H1 (cell line): ENCODE measurements at regions not wholly inside any gene's neighbourhood (a gene's known extent, or its start where the extent isn't known, plus 50 kb on each side); places are given as distances from the start of the nearest gene placed in this dataset.

ENCODE experiments used
- CTCF ChIA-PET: fragments of 300-600 bp; sonication (Branson Sonifier 250); formaldehyde crosslinking; loops from one replicate; lab custom pipeline; 2021; ENCODE audit not compliant: partially characterized antibody; lab: Charles Lee
- POLR2A ChIA-PET: fragments of 300-600 bp; sonication (Branson Sonifier 250); formaldehyde crosslinking; loops from one replicate; lab custom pipeline; 2021; ENCODE audit warnings: inconsistent platforms; ENCODE audit not compliant: partially characterized antibody; lab: Charles Lee
- DNase-seq, 2 experiments: peaks; one replicate each; pipeline versions ENCODE4 v3.0.0 to v3.0.0-alpha.2; 2010 to 2022; ENCODE audit warnings: low spot score in 2 of 2, low read depth in 1 of 2, mixed read lengths in 1 of 2
- FAIRE-seq: peaks from 2 replicates; lab custom pipeline; 2011; peaks lifted over from hg19 to GRCh38; lab: Jason Lieb, UNC
- H2AFZ ChIP-seq: 2 replicates; pipeline ENCODE4 v1.8.1; 2012; ENCODE audit warnings: low read length, inconsistent platforms
- H2AK5ac ChIP-seq: 2 replicates; pipeline ENCODE4 v1.6.1; 2013; ENCODE audit warnings: low read depth, low read length
- H2BK120ac ChIP-seq: replicated peaks from 2 replicates; pipeline ENCODE3; 2013; ENCODE audit warnings: low read depth, low read length, inconsistent platforms
- H2BK12ac ChIP-seq: 2 replicates; pipeline ENCODE4 v1.6.1; 2013; ENCODE audit warnings: low read depth, low read length
- H2BK15ac ChIP-seq: 2 replicates; pipeline ENCODE4 v1.6.1; 2013; ENCODE audit warnings: low read length
- H2BK20ac ChIP-seq: 2 replicates; pipeline ENCODE4 v1.6.1; 2013; ENCODE audit warnings: low read length
- H2BK5ac ChIP-seq: 2 replicates; pipeline ENCODE4 v1.6.1; 2013; ENCODE audit warnings: low read depth, low read length
- H3K14ac ChIP-seq: 2 replicates; pipeline ENCODE4 v1.6.1; 2013; ENCODE audit warnings: inconsistent platforms; ENCODE audit not compliant: insufficient read length
- H3K18ac ChIP-seq: 2 replicates; pipeline ENCODE4 v1.6.1; 2013; ENCODE audit warnings: low read length; ENCODE audit errors: extremely low read depth
- H3K23ac ChIP-seq: 2 replicates; pipeline ENCODE4 v1.6.1; 2013; ENCODE audit warnings: inconsistent platforms; ENCODE audit not compliant: insufficient read length
- H3K23me2 ChIP-seq: 2 replicates; pipeline ENCODE4 v1.6.1; 2013; ENCODE audit warnings: low read depth, low read length
- H3K27ac ChIP-seq: 2 replicates; pipeline ENCODE4 v1.6.1; 2011; ENCODE audit warnings: low read depth, low read length, inconsistent platforms
- H3K27me3 ChIP-seq, 4 experiments: replicated peaks in 1 of 4; 1 replicate in 1 of 4; 2 replicates in 3 of 4; pipeline versions ENCODE4 v1.6.1 to v1.8.1; 2011 to 2013; ENCODE audit warnings: low read length in 3 of 4, mild to moderate bottlenecking in 3 of 4, inconsistent platforms in 2 of 4, mixed read lengths in 2 of 4, moderate library complexity in 1 of 4; ENCODE audit not compliant: control insufficient read depth in 3 of 4, insufficient read depth in 3 of 4; ENCODE audit errors: extremely low read depth in 1 of 4
- H3K36me3 ChIP-seq, 4 experiments: 2 replicates each; pipeline versions ENCODE4 v1.6.1 to v1.8.1; 2011 to 2013; ENCODE audit warnings: mild to moderate bottlenecking in 4 of 4, low read length in 3 of 4, moderate library complexity in 2 of 4, control low read depth in 1 of 4, inconsistent platforms in 1 of 4; ENCODE audit not compliant: insufficient read depth in 4 of 4, control insufficient read depth in 2 of 4
- H3K4ac ChIP-seq: replicated peaks from 2 replicates; pipeline ENCODE3; 2013; ENCODE audit warnings: low read length, low read depth, mixed read lengths, inconsistent platforms; ENCODE audit not compliant: insufficient read length
- H3K4me1 ChIP-seq, 4 experiments: replicated peaks in 1 of 4; 1 replicate in 1 of 4; 2 replicates in 3 of 4; pipeline versions ENCODE4 v1.6.1 to v1.8.1; 2011 to 2013; ENCODE audit warnings: low read length in 3 of 4, inconsistent platforms in 2 of 4, mixed read lengths in 1 of 4; ENCODE audit not compliant: insufficient read depth in 4 of 4, control insufficient read depth in 3 of 4
- H3K4me2 ChIP-seq, 2 experiments: 2 replicates each; pipeline versions ENCODE4 v1.6.1 to v1.8.1; 2011 to 2013; ENCODE audit warnings: low read depth in 2 of 2, low read length in 2 of 2, control low read depth in 1 of 2, inconsistent platforms in 1 of 2, mild to moderate bottlenecking in 1 of 2; ENCODE audit not compliant: insufficient read depth in 1 of 2
- H3K4me3 ChIP-seq, 4 experiments: fragments of 200-600, 300-600 bp in 1 of 4; sonication (generic), shearing (Covaris generic), sonication (Bioruptor Twin) in 1 of 4; 2 replicates each; pipeline versions ENCODE4 v1.5.1 to v1.8.1; 2011 to 2016; ENCODE audit warnings: low read length in 4 of 4, low read depth in 3 of 4, control low read depth in 2 of 4, inconsistent platforms in 2 of 4, mild to moderate bottlenecking in 2 of 4, mixed read lengths in 1 of 4, moderate library complexity in 1 of 4; ENCODE audit not compliant: insufficient read depth in 2 of 4; ENCODE audit errors: extremely low read depth in 1 of 4
- H3K56ac ChIP-seq: replicated peaks from 2 replicates; pipeline ENCODE3; 2013; ENCODE audit warnings: low read depth, mild to moderate bottlenecking, mixed read lengths, low read length, inconsistent platforms; ENCODE audit not compliant: insufficient read length
- H3K79me1 ChIP-seq: 2 replicates; pipeline ENCODE4 v1.6.1; 2013; ENCODE audit warnings: low read depth, low read length, control low read depth
- H3K79me2 ChIP-seq, 2 experiments: 2 replicates each; pipeline versions ENCODE4 v1.6.1 to v1.8.1; 2012 to 2013; ENCODE audit warnings: low read length in 2 of 2, mild to moderate bottlenecking in 2 of 2, inconsistent platforms in 1 of 2; ENCODE audit not compliant: insufficient read depth in 2 of 2, control insufficient read depth in 1 of 2
- H3K9ac ChIP-seq, 4 experiments: replicated peaks in 1 of 4; 1 replicate in 1 of 4; 2 replicates in 3 of 4; pipeline versions ENCODE4 v1.6.1 to v1.8.1; 2011 to 2013; ENCODE audit warnings: low read depth in 3 of 4, low read length in 3 of 4, control low read depth in 2 of 4, mild to moderate bottlenecking in 2 of 4, moderate library complexity in 2 of 4, inconsistent platforms in 1 of 4; ENCODE audit errors: extremely low read depth in 1 of 4
- H3K9me3 ChIP-seq, 2 experiments: 2 replicates each; pipeline versions ENCODE4 v1.6.1 to v1.8.1; 2012 to 2013; ENCODE audit warnings: mild to moderate bottlenecking in 2 of 2, moderate library complexity in 2 of 2, control low read depth in 1 of 2, inconsistent platforms in 1 of 2, low read depth in 1 of 2, low read length in 1 of 2, mixed read lengths in 1 of 2; ENCODE audit not compliant: insufficient read depth in 2 of 2
- H4K20me1 ChIP-seq, 2 experiments: replicated peaks in 1 of 2; 2 replicates each; pipeline versions ENCODE3 to v1.8.1; 2011 to 2013; ENCODE audit warnings: inconsistent platforms in 2 of 2, low read length in 2 of 2, mild to moderate bottlenecking in 1 of 2; ENCODE audit not compliant: insufficient read depth in 2 of 2, control insufficient read depth in 1 of 2
- H4K5ac ChIP-seq: 2 replicates; pipeline ENCODE4 v1.6.1; 2013; ENCODE audit warnings: low read length, low read depth, mixed read lengths, inconsistent platforms; ENCODE audit not compliant: insufficient read length
- H4K8ac ChIP-seq: 2 replicates; pipeline ENCODE4 v1.8.0; 2013; ENCODE audit warnings: mild to moderate bottlenecking, moderate library complexity, low read length, inconsistent platforms; ENCODE audit not compliant: insufficient read depth; ENCODE audit errors: extremely low read depth
- H4K91ac ChIP-seq: replicated peaks from 2 replicates; pipeline ENCODE3; 2013; ENCODE audit warnings: low read length, mixed read lengths, inconsistent platforms; ENCODE audit not compliant: insufficient read length
- KDM1A ChIP-seq: fragments of 200-600, 300-600 bp; sonication (generic); IDR thresholded peaks from 2 replicates; pipeline ENCODE4 v1.7.1; 2016; ENCODE audit warnings: mild to moderate bottlenecking, low read length, borderline replicate concordance
- NRF1 ChIP-seq: IDR thresholded peaks from 2 replicates; pipeline ENCODE4 v1.6.1; 2011; ENCODE audit warnings: mild to moderate bottlenecking, low read depth, low read length, improper control_type of control experiment
- POU5F1 ChIP-seq: IDR thresholded peaks from 2 replicates; pipeline ENCODE4 v1.6.1; 2011; ENCODE audit warnings: low read depth, mild to moderate bottlenecking, low read length, moderate library complexity
- RFX5 ChIP-seq: IDR thresholded peaks from 2 replicates; pipeline ENCODE4 v1.6.1; 2011; ENCODE audit warnings: low read depth, low read length, improper control_type of control experiment, borderline replicate concordance
- SRF ChIP-seq: IDR thresholded peaks from 2 replicates; pipeline ENCODE4 v1.6.1; 2011; ENCODE audit warnings: mild to moderate bottlenecking, low read depth, low read length, moderate library complexity
- TAF7 ChIP-seq: optimal IDR thresholded peaks from 2 replicates; pipeline ENCODE3; 2011; ENCODE audit warnings: low read depth, mild to moderate bottlenecking, inconsistent platforms, low read length, moderate library complexity, borderline replicate concordance
- WGBS, 2 experiments: shearing (Covaris generic) in 1 of 2; methylation state at CpG; one replicate each; pipeline versions ENCODE4 v1.1.6 to v1.1.7; 2013 to 2015; ENCODE audit warnings: low lambda C conversion rate in 2 of 2, mixed read lengths in 2 of 2, inconsistent platforms in 1 of 2, low coverage in 1 of 2, missing lambda C conversion rate in 1 of 2; ENCODE audit not compliant: insufficient replicate concordance in 2 of 2, insufficient coverage in 1 of 2, insufficient read length in 1 of 2; ENCODE audit errors: extremely low coverage in 1 of 2, missing lambda C conversion rate in 1 of 2; 5-methylcytosine and 5-hydroxymethylcytosine counted together

DNA sequence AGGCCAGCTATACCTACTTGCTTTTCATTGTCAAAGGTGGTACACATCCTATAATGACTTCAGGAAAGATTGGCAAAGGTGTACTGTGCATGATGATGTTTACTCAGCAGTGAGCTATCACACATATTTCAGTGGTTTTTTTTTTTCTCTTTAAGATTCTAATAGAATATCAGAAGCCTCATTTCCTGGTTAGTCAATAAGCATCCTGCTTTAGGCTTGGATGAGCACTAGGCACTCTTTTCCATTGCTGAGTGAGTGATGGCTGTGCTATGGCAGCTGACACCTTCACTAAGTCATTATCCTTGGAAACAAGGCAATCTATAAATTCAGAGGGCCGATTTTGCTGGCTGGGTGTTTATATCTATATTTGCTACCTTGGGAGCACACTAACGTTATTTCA lies 161.1 kb upstream of the RASSF8 start:
- Histone ChIP-seq H3K4ac (no peak overlapping the region), H2BK20ac (no peak overlapping the region), H2AFZ (no peak overlapping the region), H3K79me1 (no peaks in the 10 kb centered on the region), H3K79me2 (no peaks in the 10 kb centered on the region), H2BK5ac (no peak overlapping the region), H3K14ac (no peak overlapping the region), H3K9me3 (no peaks in the 10 kb centered on the region), H3K27ac (no peak overlapping the region), H4K5ac (no peak overlapping the region), H4K91ac (no peak overlapping the region), H4K8ac (no peak overlapping the region), H3K23ac (no peak overlapping the region), H4K20me1 (no peaks in the 10 kb centered on the region), H3K18ac (no peak overlapping the region), H3K23me2 (no peaks in the 10 kb centered on the region; the same call in 1 of the 2 replicates), H3K4me3 (no peak overlapping the region), H3K9ac (no peak overlapping the region), H3K56ac (no peak overlapping the region), H3K27me3 (no peaks in the 10 kb centered on the region), H3K4me1 (peaks cover 0 to 4% (median 0%) of the 10 kb centered on the region in 4 experiments; a peak in 2 of 7 replicates), H2BK120ac (no peak overlapping the region), H2BK12ac (no peak overlapping the region), H2AK5ac (no peak overlapping the region), H3K36me3 (no peaks in the 10 kb centered on the region), H2BK15ac (no peak overlapping the region), H3K4me2 (no peak overlapping the region)
- 65% methylated on average over 2 of the region's 2 CpGs; no CpG with 5 or more reads in 1 of the 2 experiments for WGBS, 2 experiments
- ChIA-PET POLR2A (no interaction called here), CTCF (no interaction called here)
- FAIRE-seq = no peak
- no peak for DNase-seq
- no peak for TF ChIP-seq KDM1A
- TF ChIP-seq TAF7 = no peak
- no peak for TF ChIP-seq POU5F1
- TF ChIP-seq RFX5 = no peak
- TF ChIP-seq NRF1 = no peak
- TF ChIP-seq SRF = no peak
